HG02970 (cell line): ENCODE measurements at regions not wholly inside any gene's neighbourhood (a gene's known extent, or its start where the extent isn't known, plus 50 kb on each side); places are given as distances from the start of the nearest gene placed in this dataset.

Experiments
- ATAC-seq: cut with Tn5 transposase; IDR thresholded peaks from one replicate; pipeline ENCODE4 v1.9.1; 2021; ENCODE audit warnings: mild to moderate bottlenecking, moderate library complexity, moderate number of reproducible peaks; ENCODE audit not compliant: unreplicated experiment, low FRiP score

- no peak for ATAC-seq
Observed at GRCh38 chr5:174355208-174355612, 309.7 kb downstream of the NSG2 start.

- ATAC-seq: no peak
Observed at GRCh38 chr5:174355995-174356394, 310.5 kb downstream of the NSG2 start.

DNA sequence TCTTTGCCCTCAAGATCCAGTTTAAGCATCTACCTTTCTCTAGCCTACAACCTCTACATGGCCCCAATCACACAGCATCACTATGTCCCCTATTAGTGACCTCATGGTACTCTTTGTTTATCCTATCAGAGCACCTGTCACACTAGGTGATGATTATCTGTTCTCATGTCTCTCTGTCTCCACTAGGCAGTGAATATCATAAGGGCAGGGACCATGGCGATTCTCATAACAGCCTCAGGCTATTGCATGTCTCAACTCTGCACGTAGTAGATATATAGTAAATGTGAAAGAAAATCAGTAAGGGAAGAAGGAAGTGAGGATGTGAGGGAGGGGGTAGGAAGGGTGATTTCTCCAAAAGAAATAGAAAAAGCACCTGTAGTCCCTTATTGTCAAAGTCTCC lies 311.0 kb downstream of the NSG2 start:
- ATAC-seq: no peak

DNA sequence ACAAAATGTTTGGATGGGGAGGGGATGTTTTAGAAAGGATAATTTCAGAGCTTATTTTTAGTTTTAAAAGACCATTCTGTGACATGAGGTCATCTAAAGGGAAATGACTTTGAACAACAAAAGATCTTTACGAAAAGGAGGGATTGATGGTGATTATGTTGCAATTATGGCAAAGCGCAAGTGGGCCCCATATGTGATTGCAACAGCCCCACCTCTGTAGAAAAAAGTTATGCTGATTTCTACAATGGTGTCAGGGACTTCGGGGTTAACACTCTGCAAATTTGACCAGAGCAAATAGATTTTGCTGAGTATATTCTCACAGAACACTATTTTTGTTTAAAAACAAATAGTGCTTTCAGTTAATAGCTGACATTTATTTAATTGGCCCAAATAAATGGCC lies 312.8 kb downstream of the NSG2 start:
- no peak for ATAC-seq

DNA sequence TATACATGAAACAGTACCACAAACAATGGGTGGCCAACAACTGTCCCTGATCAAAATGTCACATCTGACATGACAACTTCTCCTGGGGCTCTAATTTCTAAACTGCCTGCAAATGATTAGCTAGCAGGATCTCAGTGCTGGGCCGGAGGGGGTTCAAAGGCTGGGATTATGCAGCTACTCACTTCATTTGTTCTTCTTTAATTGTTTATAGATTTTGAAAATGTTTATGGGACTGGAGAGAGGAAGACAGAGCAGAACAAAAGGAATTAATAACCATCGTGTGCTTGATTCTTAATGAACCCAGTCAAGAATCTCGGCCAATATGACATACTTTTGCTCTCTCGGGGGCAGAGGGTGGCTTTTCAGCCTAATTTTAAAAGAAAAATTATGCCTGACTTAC lies 313.6 kb downstream of the NSG2 start:
- ATAC-seq: no peak

DNA sequence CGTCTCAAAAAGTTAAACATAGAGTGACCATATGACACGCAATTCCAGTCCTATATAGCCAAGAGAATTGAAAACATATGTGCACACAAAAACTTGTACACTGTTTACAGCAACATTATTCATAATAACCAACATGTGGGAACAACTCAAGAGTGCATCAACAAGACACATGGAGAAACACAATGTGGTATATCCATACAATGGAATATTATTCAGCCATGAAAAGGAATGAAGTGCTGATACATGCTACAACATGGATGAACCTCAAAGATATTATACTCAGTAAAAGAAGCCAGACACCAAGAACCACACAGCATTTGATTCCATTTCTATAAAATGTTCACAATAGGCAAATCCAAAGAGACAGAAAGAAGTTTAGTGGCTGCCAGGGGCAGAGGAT lies 317.0 kb downstream of the NSG2 start:
- no peak for ATAC-seq

DNA sequence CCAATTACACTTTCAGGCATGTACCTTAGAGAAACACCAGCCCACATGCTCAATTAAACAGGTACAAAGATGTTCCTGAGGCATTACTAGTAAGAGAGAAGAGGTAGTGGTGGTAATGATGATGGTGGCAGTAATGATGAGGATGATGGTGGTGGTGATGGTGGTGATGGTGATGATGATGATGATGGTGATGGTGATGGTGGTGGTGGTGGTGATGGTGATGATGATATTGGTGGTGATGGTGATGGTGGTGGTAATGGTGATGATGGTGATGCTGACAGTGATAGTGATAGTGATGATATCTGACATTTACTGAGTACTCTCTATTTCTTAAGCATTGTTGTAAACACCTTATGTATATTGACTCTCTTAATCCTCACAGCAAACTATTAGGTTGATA lies 318.4 kb downstream of the NSG2 start:
- ATAC-seq: no peak

- ATAC-seq: no peak
Observed at GRCh38 chr5:174364676-174365075, 319.2 kb downstream of the NSG2 start.

GRCh38 chr5:174371600-174372094 lies 326.1 kb downstream of the NSG2 start:
- no peak for ATAC-seq

DNA sequence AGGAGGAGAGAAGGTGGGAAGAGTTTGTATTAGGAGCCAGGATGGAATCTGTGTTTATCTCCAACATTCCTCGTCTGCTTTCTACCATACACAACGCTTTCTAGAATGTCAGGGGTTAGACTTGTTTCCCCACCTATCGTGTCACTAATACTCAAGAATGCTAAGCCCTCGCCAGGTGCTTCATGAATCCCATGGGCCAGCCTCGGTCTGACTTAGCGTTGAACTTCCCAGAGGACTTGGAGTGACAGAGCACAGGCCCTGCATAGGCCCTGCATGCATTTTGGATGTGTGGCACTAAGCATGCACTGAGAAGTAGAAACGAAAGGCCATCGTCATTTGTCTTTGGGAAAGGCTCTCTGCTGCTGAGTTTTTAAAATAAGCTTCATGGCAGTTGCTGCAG lies 328.7 kb downstream of the NSG2 start:
- ATAC-seq: no peak

DNA sequence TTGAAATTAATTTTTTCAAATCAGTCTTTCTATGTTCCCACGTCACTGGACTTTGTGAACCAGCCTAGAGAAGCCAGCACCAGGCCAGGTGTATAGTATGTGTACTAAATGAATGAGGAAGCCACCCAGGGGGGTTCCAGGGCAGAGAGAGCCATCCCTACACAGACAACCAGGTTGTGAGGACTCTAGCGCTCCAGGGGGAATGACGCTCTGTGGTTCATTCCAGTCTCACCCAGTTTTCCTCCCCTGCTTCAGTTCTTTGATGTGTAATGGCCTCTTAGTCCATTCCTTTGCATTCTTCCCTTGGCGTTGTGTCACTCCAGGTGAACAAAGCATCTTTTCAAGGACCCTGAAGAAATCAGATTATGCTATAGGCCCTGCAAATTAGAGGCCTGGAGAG lies 330.6 kb downstream of the NSG2 start:
- ATAC-seq: no peak

GRCh38 chr5:174376726-174377373 lies 331.3 kb downstream of the NSG2 start:
- no peak for ATAC-seq

- ATAC-seq: no peak
Observed at GRCh38 chr5:174378121-174378874, 332.8 kb downstream of the NSG2 start.

DNA sequence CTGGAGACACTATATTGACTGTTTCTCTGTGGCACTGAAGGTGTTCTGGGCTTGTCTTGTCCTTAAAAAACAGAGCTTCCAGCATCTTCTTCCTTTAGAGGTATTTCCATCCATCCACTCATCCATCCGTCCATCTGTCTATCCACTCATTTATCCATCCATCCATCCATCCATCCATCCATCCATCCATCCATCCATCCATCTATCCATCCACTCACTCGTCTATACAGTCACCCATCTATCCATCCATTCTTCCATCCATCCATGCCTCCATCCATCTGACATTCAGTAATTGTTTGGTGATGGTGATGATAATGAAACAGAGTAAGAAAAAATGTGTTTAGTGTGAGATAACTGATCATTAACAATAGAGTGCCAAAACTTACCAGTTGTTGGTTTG lies 334.8 kb downstream of the NSG2 start:
- ATAC-seq: no peak

GRCh38 chr5:174381241-174381640 lies 335.7 kb downstream of the NSG2 start:
- no peak for ATAC-seq

DNA sequence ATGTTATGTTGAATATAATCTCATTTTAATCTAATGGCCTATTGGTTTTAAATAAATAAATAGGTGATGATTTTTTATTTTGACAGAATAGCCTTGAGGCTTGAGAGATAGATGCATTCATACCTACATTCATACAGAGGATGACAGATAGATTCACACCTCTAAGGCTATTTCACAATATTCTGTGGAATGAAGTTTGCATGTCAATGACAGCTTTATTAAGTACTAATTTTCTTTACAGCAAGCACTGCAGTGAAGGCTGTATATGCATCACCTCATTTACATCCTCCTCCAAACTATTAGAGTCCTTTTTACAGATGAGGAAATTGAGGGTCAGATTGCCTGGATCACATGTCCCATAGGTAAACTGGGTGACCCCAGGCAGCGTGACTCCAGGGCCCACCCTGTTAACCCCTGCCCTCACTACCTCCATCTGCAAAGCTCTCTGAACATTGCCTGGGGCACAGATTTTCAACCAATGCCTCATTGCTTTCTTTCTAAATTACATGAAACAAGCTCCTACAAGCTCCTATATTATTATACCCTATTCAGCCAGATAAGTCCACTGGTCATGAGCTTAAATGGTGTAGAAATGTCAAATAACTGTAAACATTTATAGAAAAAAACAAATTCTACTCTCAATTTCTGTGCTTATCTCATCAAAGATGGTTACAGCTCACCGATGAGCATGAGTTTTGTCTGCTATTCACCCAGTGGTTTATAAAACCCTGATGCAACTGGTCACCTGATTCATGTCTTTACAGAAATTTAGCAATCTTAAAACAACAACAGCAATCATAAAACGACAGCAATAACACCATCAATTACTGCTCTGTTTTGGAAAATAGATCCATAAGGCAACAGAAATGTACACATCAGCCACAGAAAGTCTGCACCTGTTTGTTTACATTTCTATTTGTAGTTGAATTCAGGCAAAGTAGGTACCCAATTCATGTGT lies 338.0 kb downstream of the NSG2 start:
- no peak for ATAC-seq

DNA sequence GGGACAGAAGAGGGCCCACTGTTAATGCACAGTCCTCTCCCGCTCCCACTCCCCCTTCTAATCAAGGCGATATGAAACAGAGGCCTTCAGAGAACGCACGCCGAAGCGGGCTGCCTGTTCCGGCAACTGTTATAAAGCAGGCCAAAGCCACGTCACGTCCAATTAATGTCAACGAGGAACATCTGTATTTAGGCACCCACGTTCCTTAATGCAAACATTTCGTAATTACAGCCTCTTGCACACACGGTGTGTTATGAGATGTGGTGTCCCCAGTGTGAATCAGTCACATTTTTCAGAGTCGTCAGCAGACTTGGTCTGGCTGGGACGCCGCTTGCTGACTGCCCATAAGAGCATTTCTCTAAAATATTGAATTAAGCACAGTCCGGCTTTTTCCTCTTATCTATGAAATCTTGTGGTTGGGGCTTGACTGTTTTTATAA lies 339.0 kb downstream of the NSG2 start:
- ATAC-seq: no peak

DNA sequence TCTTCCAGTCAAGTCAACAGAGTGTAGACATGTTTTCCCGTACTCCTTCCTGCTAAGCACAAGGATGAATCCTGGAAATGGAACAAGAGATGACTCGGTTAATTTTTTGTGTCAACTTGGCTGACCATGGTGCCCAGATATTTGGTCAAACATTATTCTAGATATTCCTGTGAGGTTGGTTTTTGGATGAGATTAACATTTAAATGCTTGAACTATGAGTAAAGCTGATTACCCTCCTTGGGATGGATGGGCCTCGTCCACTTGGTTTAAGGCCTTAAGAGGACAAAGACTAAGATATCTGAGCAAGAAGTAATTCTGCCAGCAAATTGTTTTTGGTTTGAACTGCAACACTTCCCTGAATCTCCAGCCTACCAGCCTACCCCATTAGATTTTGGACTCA lies 338.1 kb upstream of the MSX2 start:
- ATAC-seq: no peak

DNA sequence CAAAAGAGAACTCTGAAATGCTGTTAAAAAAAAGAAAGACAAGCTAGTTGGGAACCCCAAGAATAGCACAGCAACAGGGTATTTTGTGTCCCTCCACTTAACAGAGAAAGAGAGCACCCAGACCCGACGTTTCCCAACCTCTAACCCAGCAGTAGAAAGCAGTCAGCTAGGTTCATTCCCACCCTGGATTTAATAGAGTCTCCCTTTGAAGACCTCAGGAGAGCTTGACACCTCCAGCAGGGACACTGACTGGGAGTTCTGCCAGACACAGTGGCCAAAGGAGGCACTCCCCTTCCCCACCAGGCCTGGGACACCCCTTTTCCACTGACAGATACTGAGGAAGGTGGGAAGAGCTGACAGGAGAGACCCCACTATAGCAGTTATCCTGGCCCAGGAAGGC lies 337.5 kb upstream of the MSX2 start:
- ATAC-seq: no peak

- ATAC-seq: no peak
Observed at GRCh38 chr5:174387448-174387847, 336.9 kb upstream of the MSX2 start.

DNA sequence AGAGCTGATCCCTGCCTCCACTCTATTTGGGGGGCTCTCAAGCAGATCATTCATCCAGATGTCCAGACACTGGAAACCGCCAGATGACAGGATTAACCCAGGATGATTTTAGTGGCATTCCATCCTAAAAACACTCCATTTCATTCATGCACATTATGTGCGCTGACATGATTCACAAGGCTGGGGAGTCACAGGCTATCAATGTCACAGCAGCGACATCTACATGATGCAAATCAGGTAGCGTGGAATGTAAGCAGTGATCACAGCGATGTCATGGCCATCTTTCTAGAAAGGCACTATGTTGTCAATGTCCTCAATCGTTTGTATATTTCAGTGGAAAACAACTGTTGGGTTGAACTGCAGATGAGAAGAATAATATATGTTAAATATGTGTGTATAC lies 331.5 kb upstream of the MSX2 start:
- no peak for ATAC-seq
